ENCODE measurements at regions not wholly inside any gene's neighbourhood (a gene's known extent, or its start where the extent isn't known, plus 50 kb on each side); places are given as distances from the start of the nearest gene placed in this dataset.
"Not testable (repeated sequence)": the region's sequence is repeated elsewhere in the genome, so short reads cannot be mapped to it uniquely, and the experiment has no call there.

- no peak for DNase-seq
These were observed 166.1 kb upstream of the NPSR1 start for GRCh38 chr7:34491899-34492298.

- no peak for DNase-seq
These were observed 164.3 kb upstream of the NPSR1 start for GRCh38 chr7:34493752-34494151.

GRCh38 chr7:34497153-34497777 lies 160.8 kb upstream of the NPSR1 start:
- DNase-seq = no peak

- no peak for DNase-seq
These were observed 156.9 kb upstream of the NPSR1 start for GRCh38 chr7:34501156-34501555.

GRCh38 chr7:34507191-34507590 lies 150.8 kb upstream of the NPSR1 start:
- no peak for DNase-seq

GRCh38 chr7:34523226-34523918 lies 134.6 kb upstream of the NPSR1 start:
- DNase-seq = no peak

GRCh38 chr7:34530259-34530658 lies 127.8 kb upstream of the NPSR1 start:
- no peak for DNase-seq

- DNase-seq = no peak
These were observed 119.0 kb upstream of the NPSR1 start for GRCh38 chr7:34539003-34539402.

- DNase-seq = no peak
These were observed 113.4 kb upstream of the NPSR1 start for GRCh38 chr7:34544621-34545020.

GRCh38 chr7:34550996-34551395 lies 107.0 kb upstream of the NPSR1 start:
- DNase-seq = no peak

GRCh38 chr7:34552502-34552901 lies 105.5 kb upstream of the NPSR1 start:
- DNase-seq = no peak

GRCh38 chr7:34558022-34558421 lies 100.0 kb upstream of the NPSR1 start:
- DNase-seq = no peak

- DNase-seq = no peak
These were observed 93.9 kb upstream of the NPSR1 start for GRCh38 chr7:34564091-34564490.

- DNase-seq = no peak
These were observed 90.1 kb upstream of the NPSR1 start for GRCh38 chr7:34567906-34568305.

GRCh38 chr7:34569975-34570699 lies 87.9 kb upstream of the NPSR1 start:
- DNase-seq = no peak

- DNase-seq = no peak
These were observed 83.0 kb upstream of the NPSR1 start for GRCh38 chr7:34575006-34575405.

GRCh38 chr7:34577934-34578333 lies 80.1 kb upstream of the NPSR1 start:
- DNase-seq = not testable (repeated sequence)

- not testable (repeated sequence) for DNase-seq
These were observed 76.3 kb upstream of the NPSR1 start for GRCh38 chr7:34581698-34582097.

- DNase-seq = no peak
These were observed 73.5 kb upstream of the NPSR1 start for GRCh38 chr7:34584526-34584925.

- no peak for DNase-seq
These were observed 61.1 kb upstream of the NPSR1 start for GRCh38 chr7:34596887-34597286.

GRCh38 chr7:34603711-34604444 lies 54.1 kb upstream of the NPSR1 start:
- no peak for DNase-seq

Measured in effector CD4-positive, alpha-beta T cell (primary cell).